B cell (primary cell): ENCODE measurements at regions not wholly inside any gene's neighbourhood (a gene's known extent, or its start where the extent isn't known, plus 50 kb on each side); places are given as distances from the start of the nearest gene placed in this dataset.

ENCODE experiments used
- ATAC-seq: fragments of 200-7000 bp; cut with Tn5 transposase; one replicate; pipeline ENCODE4 v1.10.0; 2021; ENCODE audit warnings: low read depth, mild to moderate bottlenecking, moderate number of reproducible peaks, moderate library complexity
- CTCF ChIA-PET: fragments of 350-600 bp; sonication (Branson Sonifier 250); formaldehyde crosslinking; loops from one replicate; lab custom pipeline; 2021; ENCODE audit warnings: antibody characterized with exemption, inconsistent platforms; lab: Charles Lee
- POLR2A ChIA-PET: fragments of 350-600 bp; sonication (Branson Sonifier 250); formaldehyde crosslinking; loops from one replicate; lab custom pipeline; 2021; ENCODE audit warnings: antibody characterized with exemption; lab: Charles Lee
- DNase-seq: peaks from one replicate; pipeline ENCODE4 v3.0.0; 2013
- H2AFZ ChIP-seq: 2 replicates; pipeline ENCODE4 v1.6.1; 2012; ENCODE audit warnings: mild to moderate bottlenecking, low read depth, low read length; ENCODE audit not compliant: insufficient read depth, poor library complexity, severe bottlenecking
- H3K27ac ChIP-seq, 2 donors: 1 replicate in 1 of 2; 2 replicates in 1 of 2; pipeline ENCODE4 v1.5.1; 2012 to 2013; ENCODE audit warnings: low read length in 2 of 2, mild to moderate bottlenecking in 2 of 2, moderate library complexity in 1 of 2
- H3K27me3 ChIP-seq, 4 experiments: fragments of 200-600 bp in 1 of 4; sonication (generic) in 1 of 4; replicated peaks in 1 of 4; 1 replicate in 2 of 4; 2 replicates in 2 of 4; pipeline versions ENCODE4 v1.6.1 to v1.7.0; 2013 to 2016; ENCODE audit warnings: low read length in 3 of 4, mild to moderate bottlenecking in 2 of 4, mixed read lengths in 1 of 4, moderate library complexity in 1 of 4; ENCODE audit not compliant: insufficient read depth in 4 of 4, control insufficient read depth in 3 of 4; ENCODE audit errors: control extremely low read depth in 1 of 4
- H3K36me3 ChIP-seq, 2 experiments: replicated peaks in 1 of 2; 1 replicate in 1 of 2; 2 replicates in 1 of 2; pipeline versions ENCODE4 v1.6.1 to v1.7.1; 2013; ENCODE audit warnings: low read length in 1 of 2; ENCODE audit not compliant: insufficient read depth in 2 of 2, control insufficient read depth in 1 of 2; ENCODE audit errors: control extremely low read depth in 1 of 2, extremely low read depth in 1 of 2
- H3K4me1 ChIP-seq, 2 donors: fragments of 200-600 bp in 1 of 2; sonication (generic) in 1 of 2; 1 replicate in 1 of 2; 2 replicates in 1 of 2; pipeline versions ENCODE4 v1.5.1 to v1.6.1; 2013 to 2017; ENCODE audit warnings: low read length in 2 of 2; ENCODE audit not compliant: control insufficient read depth in 2 of 2, insufficient read depth in 2 of 2
- H3K4me2 ChIP-seq: replicated peaks from 2 replicates; pipeline ENCODE3; 2012; ENCODE audit warnings: mild to moderate bottlenecking, low read depth, low read length; ENCODE audit not compliant: poor library complexity, severe bottlenecking
- H3K4me3 ChIP-seq, 5 experiments: fragments of 200-600 bp in 1 of 5; sonication (generic) in 1 of 5; 1 replicate in 3 of 5; 2 replicates in 2 of 5; pipeline versions ENCODE4 v1.5.1 to v1.7.0; 2011 to 2016; ENCODE audit warnings: low read length in 4 of 5, mild to moderate bottlenecking in 4 of 5, low read depth in 2 of 5, control low read depth in 1 of 5, moderate library complexity in 1 of 5; ENCODE audit not compliant: insufficient read depth in 1 of 5; ENCODE audit errors: control extremely low read depth in 1 of 5, extremely low read depth in 1 of 5
- H3K79me2 ChIP-seq: fragments of 200-600 bp; sonication (generic); one replicate; pipeline ENCODE4 v1.6.0; 2016; ENCODE audit warnings: low read length; ENCODE audit not compliant: control insufficient read depth, insufficient read depth
- H3K9ac ChIP-seq: fragments of 200-600 bp; sonication (generic); 2 replicates; pipeline ENCODE4 v1.6.1; 2017; ENCODE audit warnings: mild to moderate bottlenecking, low read length, moderate library complexity
- H3K9me3 ChIP-seq, 3 donors: one replicate each; pipeline versions ENCODE4 v1.6.1 to v1.7.1; 2013; ENCODE audit warnings: low read length in 2 of 3; ENCODE audit not compliant: control insufficient read depth in 2 of 3, insufficient read depth in 1 of 3; ENCODE audit errors: control extremely low read depth in 1 of 3
- H4K20me1 ChIP-seq: 2 replicates; pipeline ENCODE4 v1.6.0; 2012; ENCODE audit warnings: mild to moderate bottlenecking, low read length; ENCODE audit not compliant: insufficient read depth, control insufficient read depth, poor library complexity, severe bottlenecking
- H3K27ac Mint-ChIP-seq: one replicate; pipeline ENCODE4 v1.8.0; 2021; ENCODE audit warnings: mixed read lengths
- H3K27me3 Mint-ChIP-seq: one replicate; pipeline ENCODE4 v1.8.0; 2021; ENCODE audit warnings: mixed read lengths
- H3K4me1 Mint-ChIP-seq: one replicate; pipeline ENCODE4 v1.8.0; 2021; ENCODE audit warnings: mixed read lengths
- H3K4me3 Mint-ChIP-seq: one replicate; pipeline ENCODE4 v1.8.0; 2021; ENCODE audit warnings: mixed read lengths
- H3K9me3 Mint-ChIP-seq: one replicate; pipeline ENCODE4 v1.8.0; 2022; ENCODE audit warnings: mixed read lengths; ENCODE audit not compliant: insufficient read depth
- CTCF ChIP-seq: fragments of 200-600 bp; IDR thresholded peaks from one replicate; pipeline ENCODE4 v1.8.0; 2022; ENCODE audit warnings: antibody characterized with exemption, mild to moderate bottlenecking
- EZH2 ChIP-seq: IDR thresholded peaks from 2 replicates; pipeline ENCODE4 v1.6.1; 2012; ENCODE audit warnings: borderline replicate concordance, low read depth, mild to moderate bottlenecking, moderate library complexity, low read length; ENCODE audit not compliant: insufficient read depth, poor library complexity, severe bottlenecking
- WGBS: methylation state at CpG from one replicate; pipeline ENCODE4 v1.1.5; 2013; ENCODE audit warnings: missing lambda C conversion rate; ENCODE audit not compliant: insufficient coverage; 5-methylcytosine and 5-hydroxymethylcytosine counted together
- intact Hi-C: fragments of 100-400 bp; cut with micrococcal nuclease; formaldehyde crosslinking; loops from one replicate; pipeline ENCODE4 v1.10.0; 2022

GRCh38 chr16:54584121-54584520 lies 297.5 kb upstream of the IRX3 start:
- H3K4me3 Mint-ChIP-seq: no peak overlapping the region
- H3K36me3 ChIP-seq: no peaks in the 10 kb centered on the region
- H3K79me2 ChIP-seq: no peaks in the 10 kb centered on the region
- peaks cover 8% of the 10 kb centered on the region for H3K9me3 Mint-ChIP-seq
- H3K4me1 Mint-ChIP-seq: no peaks in the 10 kb centered on the region
- WGBS: 75% methylated on average over 1 of the region's 3 CpGs
- no peak overlapping the region for H3K27ac Mint-ChIP-seq
- no peak overlapping the region for H3K27ac ChIP-seq
- intact Hi-C loops: no loop called here
- no peak for TF ChIP-seq EZH2
- no peak for TF ChIP-seq CTCF
- H3K4me1 ChIP-seq: no peaks in the 10 kb centered on the region
- H2AFZ ChIP-seq: no peak overlapping the region
- no peaks in the 10 kb centered on the region for H3K27me3 ChIP-seq
- H3K9me3 ChIP-seq: peaks cover 0 to 8% (median 0%) of the 10 kb centered on the region in 3 donors
- DNase-seq: no peak
- H4K20me1 ChIP-seq: no peaks in the 10 kb centered on the region
- POLR2A ChIA-PET: no interaction called here
- no peak overlapping the region for H3K4me2 ChIP-seq
- H3K4me3 ChIP-seq: no peak overlapping the region
- no peak overlapping the region for H3K9ac ChIP-seq
- CTCF ChIA-PET: no interaction called here
- ATAC-seq: no peak
- H3K27me3 Mint-ChIP-seq: peaks cover 14% of the 10 kb centered on the region

- H3K27me3 Mint-ChIP-seq: peaks cover 14% of the 10 kb centered on the region
- intact Hi-C loops: no loop called here
These were observed 296.2 kb upstream of the IRX3 start for GRCh38 chr16:54582631-54583250.

More at GRCh38 chr16:54582631-54583250, 296.2 kb upstream of the IRX3 start:
- ChIA-PET CTCF (no interaction called here), POLR2A (no interaction called here)
- TF ChIP-seq EZH2 (no peak), CTCF (no peak)
- DNase-seq (no peak), ATAC-seq (no peak)
- H3K79me2 ChIP-seq: no peaks in the 10 kb centered on the region
- no peaks in the 10 kb centered on the region for H3K36me3 ChIP-seq
- H2AFZ ChIP-seq: no peak overlapping the region
- Mint-ChIP-seq H3K4me3 (no peak overlapping the region), H3K4me1 (no peaks in the 10 kb centered on the region), H3K27ac (no peak overlapping the region), H3K9me3 (peaks cover 1% of the 10 kb centered on the region)
- H3K27me3 ChIP-seq: no peaks in the 10 kb centered on the region
- no peaks in the 10 kb centered on the region for H3K4me1 ChIP-seq
- H3K9me3 ChIP-seq: peaks cover 0 to 8% (median 0%) of the 10 kb centered on the region in 3 donors
- no peak overlapping the region for H3K27ac ChIP-seq
- H3K9ac ChIP-seq: no peak overlapping the region
- H3K4me3 ChIP-seq: no peak overlapping the region
- no peaks in the 10 kb centered on the region for H4K20me1 ChIP-seq
- WGBS: 69% methylated on average over 7 of the region's 11 CpGs
- H3K4me2 ChIP-seq: no peak overlapping the region
